ENCODE measurements at regions not wholly inside any gene's neighbourhood (a gene's known extent, or its start where the extent isn't known, plus 50 kb on each side); places are given as distances from the start of the nearest gene placed in this dataset.

- TF ChIP-seq ZNF416 (tag by site-specific recombination; IDR thresholded peaks at IDR 0.05) (no peak), PRDM1 (tag by site-specific recombination; IDR thresholded peaks at IDR 0.05) (no peak), ZBTB6 (tag by site-specific recombination; IDR thresholded peaks at IDR 0.05) (no peak)
- TF ChIP-seq, protein P1, sequence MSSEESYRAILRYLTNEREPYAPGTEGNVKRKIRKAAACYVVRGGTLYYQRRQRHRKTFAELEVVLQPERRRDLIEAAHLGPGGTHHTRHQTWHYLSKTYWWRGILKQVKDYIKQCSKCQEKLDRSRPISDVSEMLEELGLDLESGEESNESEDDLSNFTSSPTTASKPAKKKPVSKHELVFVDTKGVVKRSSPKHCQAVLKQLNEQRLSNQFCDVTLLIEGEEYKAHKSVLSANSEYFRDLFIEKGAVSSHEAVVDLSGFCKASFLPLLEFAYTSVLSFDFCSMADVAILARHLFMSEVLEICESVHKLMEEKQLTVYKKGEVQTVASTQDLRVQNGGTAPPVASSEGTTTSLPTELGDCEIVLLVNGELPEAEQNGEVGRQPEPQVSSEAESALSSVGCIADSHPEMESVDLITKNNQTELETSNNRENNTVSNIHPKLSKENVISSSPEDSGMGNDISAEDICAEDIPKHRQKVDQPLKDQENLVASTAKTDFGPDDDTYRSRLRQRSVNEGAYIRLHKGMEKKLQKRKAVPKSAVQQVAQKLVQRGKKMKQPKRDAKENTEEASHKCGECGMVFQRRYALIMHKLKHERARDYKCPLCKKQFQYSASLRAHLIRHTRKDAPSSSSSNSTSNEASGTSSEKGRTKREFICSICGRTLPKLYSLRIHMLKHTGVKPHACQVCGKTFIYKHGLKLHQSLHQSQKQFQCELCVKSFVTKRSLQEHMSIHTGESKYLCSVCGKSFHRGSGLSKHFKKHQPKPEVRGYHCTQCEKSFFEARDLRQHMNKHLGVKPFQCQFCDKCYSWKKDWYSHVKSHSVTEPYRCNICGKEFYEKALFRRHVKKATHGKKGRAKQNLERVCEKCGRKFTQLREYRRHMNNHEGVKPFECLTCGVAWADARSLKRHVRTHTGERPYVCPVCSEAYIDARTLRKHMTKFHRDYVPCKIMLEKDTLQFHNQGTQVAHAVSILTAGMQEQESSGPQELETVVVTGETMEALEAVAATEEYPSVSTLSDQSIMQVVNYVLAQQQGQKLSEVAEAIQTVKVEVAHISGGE (tag by site-specific recombination; conservative IDR thresholded peaks at IDR 0.05; ENCODE audit: low read depth) = no peak
Observed at GRCh38 chr12:68403296-68403695, 71.1 kb upstream of the MDM1 start (continued).

DNA sequence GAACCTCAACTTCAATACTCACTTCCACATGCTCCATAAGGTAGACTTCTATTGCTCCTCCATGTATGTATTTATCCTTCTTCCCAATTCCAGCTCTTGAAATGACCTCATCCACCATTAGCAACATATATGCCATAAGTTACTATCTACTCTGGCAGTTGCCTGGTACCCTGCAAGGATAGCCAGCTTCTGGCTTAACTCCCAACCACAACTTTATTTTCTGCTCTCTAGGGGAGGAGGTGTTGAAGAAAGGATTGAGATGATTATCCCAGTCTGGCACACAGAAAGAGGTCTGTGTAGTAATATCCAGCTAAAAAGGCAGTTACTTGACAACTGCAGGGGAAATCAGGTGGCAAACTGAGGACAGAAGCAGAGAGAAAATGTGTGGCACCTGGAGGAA is 71.5 kb upstream of the MDM1 start:
- Histone ChIP-seq H3K36me3 (ENCODE audit: control insufficient read depth in 2 of 2, insufficient read depth in 1 of 2, low read length in 2 of 2) (no peaks in the 10 kb centered on the region), H3K9me3 (ENCODE audit: control insufficient read depth, insufficient read depth, low read depth, low read length) (no peaks in the 10 kb centered on the region), H3K4me1 (ENCODE audit: control insufficient read depth, insufficient read depth, low read length) (no peaks in the 10 kb centered on the region), H3K27ac (ENCODE audit: extremely low read depth, low read depth, low read length) (no peak overlapping the region), H3K4me3 (ENCODE audit: low read depth, low read length) (no peak overlapping the region)
- peak; percentile 21; the same call in 1 of the 2 replicates for TF ChIP-seq ATF2 (tag by site-specific recombination; IDR thresholded peaks at IDR 0.05; ENCODE audit: low read depth)
- no peak for TF ChIP-seq ZNF473 (tag by site-specific recombination; IDR thresholded peaks at IDR 0.05)
- TF ChIP-seq ZBTB17 (tag by site-specific recombination; IDR thresholded peaks at IDR 0.05) = no peak
- no peak for TF ChIP-seq ZNF155 (tag by site-specific recombination; IDR thresholded peaks at IDR 0.05)
- TF ChIP-seq RBAK (tag by site-specific recombination; IDR thresholded peaks at IDR 0.05) = no peak
- TF ChIP-seq ZNF274 (IDR thresholded peaks at IDR 0.05; ENCODE audit: low read length) = no peak
- TF ChIP-seq ZNF274 (tag by site-specific recombination; IDR thresholded peaks at IDR 0.05; ENCODE audit: borderline replicate concordance) = no peak
- peak; percentile 40; the same call in 1 of the 2 replicates for TF ChIP-seq GLIS1 (tag by site-specific recombination; IDR thresholded peaks at IDR 0.05)
- CTCF ChIA-PET = interaction anchor here (0.6 kb wide), 1 partner anchor 587 kb away, joined by 3 read pairs; no protein-coding TSS in a partner anchor
- POLR2A ChIA-PET = no interaction called here

- Histone ChIP-seq H3K4me1 (ENCODE audit: control insufficient read depth, insufficient read depth, low read length) (no peaks in the 10 kb centered on the region), H3K4me3 (ENCODE audit: low read depth, low read length) (no peak overlapping the region), H3K36me3 (ENCODE audit: control insufficient read depth in 2 of 2, insufficient read depth in 1 of 2, low read length in 2 of 2) (no peaks in the 10 kb centered on the region), H3K27ac (ENCODE audit: extremely low read depth, low read depth, low read length) (no peak overlapping the region), H3K9me3 (ENCODE audit: control insufficient read depth, insufficient read depth, low read depth, low read length) (no peaks in the 10 kb centered on the region)
- CTCF ChIA-PET = interaction anchor here (0.6 to 0.8 kb wide), 3 partner anchors 52 to 249 kb away, joined by 3 to 4 read pairs (median 4); no protein-coding TSS in a partner anchor
- POLR2A ChIA-PET = no interaction called here
- TF ChIP-seq ZNF16 (tag by site-specific recombination; IDR thresholded peaks at IDR 0.05; ENCODE audit: low read depth) (no peak), ZNF600 (tag by site-specific recombination; IDR thresholded peaks at IDR 0.05) (no peak), ZNF350 (tag by site-specific recombination; IDR thresholded peaks at IDR 0.05) (no peak), ZNF121 (tag by site-specific recombination; IDR thresholded peaks at IDR 0.05) (no peak), ZFP37 (tag by site-specific recombination; IDR thresholded peaks at IDR 0.05) (no peak), GLIS1 (tag by site-specific recombination; IDR thresholded peaks at IDR 0.05) (no peak), SP2 (tag by site-specific recombination; IDR thresholded peaks at IDR 0.05) (no peak)
- TF ChIP-seq, protein P2, sequence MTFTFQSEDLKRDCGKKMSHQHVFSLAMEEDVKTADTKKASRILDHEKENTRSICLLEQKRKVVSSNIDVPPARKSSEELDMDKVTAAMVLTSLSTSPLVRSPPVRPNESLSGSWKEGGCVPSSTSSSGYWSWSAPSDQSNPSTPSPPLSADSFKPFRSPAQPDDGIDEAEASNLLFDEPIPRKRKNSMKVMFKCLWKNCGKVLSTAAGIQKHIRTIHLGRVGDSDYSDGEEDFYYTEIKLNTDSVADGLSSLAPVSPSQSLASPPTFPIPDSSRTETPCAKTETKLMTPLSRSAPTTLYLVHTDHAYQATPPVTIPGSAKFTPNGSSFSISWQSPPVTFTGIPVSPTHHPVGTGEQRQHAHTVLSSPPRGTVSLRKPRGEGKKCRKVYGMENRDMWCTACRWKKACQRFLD (tag by site-specific recombination; IDR thresholded peaks at IDR 0.05) = no peak
Observed at GRCh38 chr12:68405343-68405781, 73.2 kb upstream of the MDM1 start.

Measured in HEK293 (cell line).